22Rv1 (cell line): ENCODE measurements at regions not wholly inside any gene's neighbourhood (a gene's known extent, or its start where the extent isn't known, plus 50 kb on each side); places are given as distances from the start of the nearest gene placed in this dataset.

Experiments used
- ZFX ChIP-seq: fragments of 450-650 bp; IDR thresholded peaks from 2 replicates; pipeline ENCODE4 v1.6.1; 2017; ENCODE audit warnings: antibody characterized with exemption, borderline replicate concordance
- TF ChIP-seq, protein P1 (sequence below): fragments of 450-650 bp; IDR thresholded peaks from 2 replicates; pipeline ENCODE4 v1.5.1; 2017; ENCODE audit warnings: mild to moderate bottlenecking

DNA sequence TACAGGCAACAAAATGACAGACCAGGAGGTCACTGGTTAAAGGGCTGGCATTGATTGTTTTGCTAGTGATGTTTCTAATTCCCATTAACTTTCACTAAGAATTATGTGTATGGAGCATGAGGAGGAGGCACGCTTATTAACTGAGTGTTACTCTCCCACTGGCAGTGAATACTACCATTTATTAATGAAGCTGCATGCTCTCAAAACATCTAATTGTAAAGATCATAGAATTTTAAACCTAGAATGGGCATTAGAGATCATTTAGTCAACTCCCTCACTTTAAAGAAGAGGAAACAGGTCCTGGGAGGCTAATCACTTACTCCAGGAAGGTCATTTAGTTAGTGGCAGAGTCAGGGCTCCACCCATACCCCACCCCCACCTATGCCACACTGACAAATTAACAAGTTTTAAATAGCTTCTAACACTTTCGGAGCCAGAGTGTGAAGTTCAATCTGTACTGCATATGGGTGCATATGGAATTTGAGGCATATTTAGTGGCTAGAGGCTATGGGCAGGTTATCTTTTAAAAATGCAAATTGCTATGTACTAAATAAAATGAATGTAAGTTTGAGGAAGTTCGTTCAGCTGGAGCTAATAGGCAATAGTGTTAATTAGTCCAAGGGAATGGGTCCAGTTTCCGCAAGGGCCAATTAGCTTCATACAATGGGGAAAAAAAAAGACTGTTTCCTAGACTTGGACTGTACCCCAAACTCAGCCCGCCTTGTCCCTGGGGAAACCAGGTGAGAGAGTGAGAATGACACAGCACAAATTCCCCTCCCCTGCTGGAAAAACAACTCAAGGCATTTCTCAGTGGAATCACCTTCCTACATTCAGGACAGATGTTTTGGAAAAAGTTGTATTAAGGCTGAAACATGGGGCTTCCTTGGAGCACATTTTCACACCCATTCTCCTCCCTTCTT lies 178.8 kb downstream of the ICOS start:
- TF ChIP-seq, protein P1, sequence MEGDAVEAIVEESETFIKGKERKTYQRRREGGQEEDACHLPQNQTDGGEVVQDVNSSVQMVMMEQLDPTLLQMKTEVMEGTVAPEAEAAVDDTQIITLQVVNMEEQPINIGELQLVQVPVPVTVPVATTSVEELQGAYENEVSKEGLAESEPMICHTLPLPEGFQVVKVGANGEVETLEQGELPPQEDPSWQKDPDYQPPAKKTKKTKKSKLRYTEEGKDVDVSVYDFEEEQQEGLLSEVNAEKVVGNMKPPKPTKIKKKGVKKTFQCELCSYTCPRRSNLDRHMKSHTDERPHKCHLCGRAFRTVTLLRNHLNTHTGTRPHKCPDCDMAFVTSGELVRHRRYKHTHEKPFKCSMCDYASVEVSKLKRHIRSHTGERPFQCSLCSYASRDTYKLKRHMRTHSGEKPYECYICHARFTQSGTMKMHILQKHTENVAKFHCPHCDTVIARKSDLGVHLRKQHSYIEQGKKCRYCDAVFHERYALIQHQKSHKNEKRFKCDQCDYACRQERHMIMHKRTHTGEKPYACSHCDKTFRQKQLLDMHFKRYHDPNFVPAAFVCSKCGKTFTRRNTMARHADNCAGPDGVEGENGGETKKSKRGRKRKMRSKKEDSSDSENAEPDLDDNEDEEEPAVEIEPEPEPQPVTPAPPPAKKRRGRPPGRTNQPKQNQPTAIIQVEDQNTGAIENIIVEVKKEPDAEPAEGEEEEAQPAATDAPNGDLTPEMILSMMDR, result no peak
- no peak for TF ChIP-seq ZFX
